MM.1S (cell line): ENCODE measurements at regions not wholly inside any gene's neighbourhood (a gene's known extent, or its start where the extent isn't known, plus 50 kb on each side); places are given as distances from the start of the nearest gene placed in this dataset.

Experiments used
- DNase-seq: peaks from one replicate; pipeline ENCODE4 v3.0.0-alpha.2; 2015
- H2AFZ ChIP-seq: fragments of 300-600 bp; sonication (generic); 2 replicates; pipeline ENCODE4 v1.6.0; 2016; ENCODE audit warnings: antibody characterized with exemption, low read length
- H3F3A ChIP-seq: fragments of 300-600 bp; sonication (generic); 2 replicates; pipeline ENCODE4 v1.6.1; 2016; ENCODE audit warnings: mild to moderate bottlenecking, antibody characterized with exemption, low read length, moderate library complexity, mixed read lengths; ENCODE audit not compliant: insufficient read depth
- H3K27ac ChIP-seq: fragments of 300-600 bp; sonication (generic); 2 replicates; pipeline ENCODE4 v1.5.1; 2016; ENCODE audit warnings: mild to moderate bottlenecking, low read length
- H3K27me3 ChIP-seq: fragments of 300-600 bp; sonication (generic); replicated peaks from 2 replicates; pipeline ENCODE4 v1.6.0; 2016; ENCODE audit warnings: low read length; ENCODE audit not compliant: insufficient read depth
- H3K36me3 ChIP-seq: fragments of 300-600 bp; sonication (generic); replicated peaks from 2 replicates; pipeline ENCODE4 v1.6.1; 2016; ENCODE audit warnings: mild to moderate bottlenecking, low read length, mixed read lengths; ENCODE audit not compliant: insufficient read depth
- H3K4me1 ChIP-seq: fragments of 300-600 bp; sonication (generic); 2 replicates; pipeline ENCODE4 v1.6.1; 2016; ENCODE audit warnings: low read length, mixed read lengths
- H3K4me2 ChIP-seq: fragments of 300-600 bp; sonication (generic); 2 replicates; pipeline ENCODE4 v1.6.0; 2016; ENCODE audit warnings: low read depth, low read length
- H3K4me3 ChIP-seq: fragments of 300-600 bp; sonication (generic); 2 replicates; pipeline ENCODE4 v1.5.1; 2016; ENCODE audit warnings: low read length, mixed read lengths
- H3K79me2 ChIP-seq: fragments of 300-600 bp; sonication (generic); 2 replicates; pipeline ENCODE4 v1.6.1; 2016; ENCODE audit warnings: mixed run types, low read length, mixed read lengths
- H3K9ac ChIP-seq: fragments of 300-600 bp; sonication (generic); 2 replicates; pipeline ENCODE4 v1.6.1; 2016; ENCODE audit warnings: low read length, mixed read lengths
- H3K9me2 ChIP-seq: fragments of 300-600 bp; sonication (generic); replicated peaks from 2 replicates; pipeline ENCODE4 v1.6.1; 2016; ENCODE audit warnings: mild to moderate bottlenecking, low read length, mixed read lengths; ENCODE audit not compliant: insufficient read depth
- H3K9me3 ChIP-seq: fragments of 300-600 bp; sonication (generic); replicated peaks from 2 replicates; pipeline ENCODE4 v1.6.1; 2016; ENCODE audit warnings: mild to moderate bottlenecking, low read length, mixed read lengths; ENCODE audit not compliant: insufficient read depth
- H4K20me1 ChIP-seq: fragments of 300-600 bp; sonication (generic); 2 replicates; pipeline ENCODE4 v1.6.1; 2016; ENCODE audit warnings: mild to moderate bottlenecking, low read length, moderate library complexity, mixed read lengths; ENCODE audit not compliant: insufficient read depth
- EZH2 ChIP-seq: fragments of 300-600 bp; sonication (generic); optimal IDR thresholded peaks from 2 replicates; pipeline ENCODE3; 2017; ENCODE audit warnings: low read depth, mild to moderate bottlenecking, antibody characterized with exemption, low read length, mixed read lengths
- EZH2phosphoT487 ChIP-seq: fragments of 300-600 bp; sonication (generic); IDR thresholded peaks from 2 replicates; pipeline ENCODE4 v1.6.1; 2018; ENCODE audit warnings: antibody characterized with exemption, low read length
- TF ChIP-seq, protein P1 (sequence below): fragments of 300-600 bp; sonication (generic); IDR thresholded peaks from 2 replicates; pipeline ENCODE4 v1.5.1; 2016; ENCODE audit warnings: antibody characterized with exemption, low read length, mixed read lengths

DNA sequence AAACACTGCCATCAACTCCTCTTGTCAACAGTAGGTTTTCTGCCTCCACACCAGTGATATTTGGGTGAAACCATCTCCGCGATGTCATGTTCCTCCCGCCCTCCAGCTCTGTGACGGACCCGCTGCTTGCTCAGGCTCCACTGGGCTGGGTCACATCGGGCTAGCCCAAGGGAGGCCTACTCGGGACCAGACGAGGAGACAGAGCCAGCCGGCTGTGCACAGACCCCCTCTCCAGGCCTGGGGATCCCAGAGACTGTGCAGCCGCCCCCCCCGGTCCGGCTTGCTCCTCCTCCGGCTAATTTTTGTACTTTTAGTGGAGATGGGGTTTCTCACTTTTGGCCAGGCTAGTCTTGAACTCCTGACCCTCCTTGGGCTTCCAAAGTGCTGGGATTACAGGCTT, 202.4 kb upstream of the PRDM9 start:
- H3K9me3 ChIP-seq, result no peaks in the 10 kb centered on the region
- no peaks in the 10 kb centered on the region for H3K4me1 ChIP-seq
- no peaks in the 10 kb centered on the region for H3K27me3 ChIP-seq
- no peaks in the 10 kb centered on the region for H3K36me3 ChIP-seq
- no peak overlapping the region for H3K4me3 ChIP-seq
- H3K27ac ChIP-seq, result no peak overlapping the region
- no peaks in the 10 kb centered on the region for H3K9me2 ChIP-seq
- H3F3A ChIP-seq, result no peaks in the 10 kb centered on the region; the same call in 1 of the 2 replicates
- no peak overlapping the region for H2AFZ ChIP-seq
- H3K9ac ChIP-seq, result no peak overlapping the region
- no peak for DNase-seq
- H4K20me1 ChIP-seq, result no peaks in the 10 kb centered on the region
- no peaks in the 10 kb centered on the region for H3K79me2 ChIP-seq
- H3K4me2 ChIP-seq, result no peak overlapping the region
- TF ChIP-seq EZH2 (no peak), EZH2phosphoT487 (no peak)
- TF ChIP-seq, protein P1, sequence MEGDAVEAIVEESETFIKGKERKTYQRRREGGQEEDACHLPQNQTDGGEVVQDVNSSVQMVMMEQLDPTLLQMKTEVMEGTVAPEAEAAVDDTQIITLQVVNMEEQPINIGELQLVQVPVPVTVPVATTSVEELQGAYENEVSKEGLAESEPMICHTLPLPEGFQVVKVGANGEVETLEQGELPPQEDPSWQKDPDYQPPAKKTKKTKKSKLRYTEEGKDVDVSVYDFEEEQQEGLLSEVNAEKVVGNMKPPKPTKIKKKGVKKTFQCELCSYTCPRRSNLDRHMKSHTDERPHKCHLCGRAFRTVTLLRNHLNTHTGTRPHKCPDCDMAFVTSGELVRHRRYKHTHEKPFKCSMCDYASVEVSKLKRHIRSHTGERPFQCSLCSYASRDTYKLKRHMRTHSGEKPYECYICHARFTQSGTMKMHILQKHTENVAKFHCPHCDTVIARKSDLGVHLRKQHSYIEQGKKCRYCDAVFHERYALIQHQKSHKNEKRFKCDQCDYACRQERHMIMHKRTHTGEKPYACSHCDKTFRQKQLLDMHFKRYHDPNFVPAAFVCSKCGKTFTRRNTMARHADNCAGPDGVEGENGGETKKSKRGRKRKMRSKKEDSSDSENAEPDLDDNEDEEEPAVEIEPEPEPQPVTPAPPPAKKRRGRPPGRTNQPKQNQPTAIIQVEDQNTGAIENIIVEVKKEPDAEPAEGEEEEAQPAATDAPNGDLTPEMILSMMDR, result no peak

DNA sequence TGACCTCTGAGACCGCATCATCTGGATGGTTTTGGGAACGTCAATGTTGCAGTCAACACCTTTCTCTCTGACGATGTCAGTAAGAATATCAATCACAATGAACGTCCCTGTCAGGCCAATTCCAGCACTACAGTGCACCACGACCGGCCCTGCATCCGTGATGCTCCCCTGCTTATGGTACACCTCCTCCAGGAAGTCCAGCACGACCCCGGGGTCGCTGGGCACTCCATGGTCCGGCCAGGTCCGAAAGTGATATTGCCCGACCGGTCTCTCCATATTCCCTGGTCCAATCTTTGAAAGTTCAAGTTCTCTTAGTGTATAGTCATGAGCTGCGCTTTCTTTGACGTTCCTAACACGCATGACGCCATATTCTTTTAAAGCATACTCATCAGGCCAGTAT, 203.6 kb upstream of the PRDM9 start:
- Histone ChIP-seq H2AFZ (no peak overlapping the region), H3K9ac (no peak overlapping the region)

DNA sequence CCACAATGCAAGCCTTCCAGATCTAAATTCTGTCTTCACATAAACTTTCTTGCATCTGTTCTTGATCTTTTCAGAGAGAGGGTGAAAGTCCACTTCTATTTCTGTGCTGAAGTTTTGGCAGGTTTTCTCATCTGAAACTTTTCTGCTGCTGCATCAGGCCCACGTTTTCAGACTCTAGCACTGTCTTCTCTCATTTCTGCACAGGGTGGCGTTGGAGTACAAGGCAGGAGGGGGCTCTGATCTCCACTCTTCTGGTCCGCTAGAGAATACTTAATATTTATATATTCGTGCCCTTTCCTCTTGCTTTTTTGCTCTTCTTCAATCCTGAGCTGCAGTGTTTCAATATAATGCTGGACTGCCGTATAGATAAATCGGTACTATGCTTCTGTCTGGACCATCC, 204.0 kb upstream of the PRDM9 start:
- TF ChIP-seq EZH2, result no peak
- TF ChIP-seq EZH2phosphoT487, result no peak
- TF ChIP-seq, protein P1, result no peak
- no peaks in the 10 kb centered on the region for H3K27me3 ChIP-seq
- no peak overlapping the region for H3K4me2 ChIP-seq
- H3K9ac ChIP-seq, result no peak overlapping the region
- H3K27ac ChIP-seq, result no peak overlapping the region
- no peak overlapping the region for H3K4me3 ChIP-seq
- H3K79me2 ChIP-seq, result no peaks in the 10 kb centered on the region
- no peaks in the 10 kb centered on the region for H3K9me2 ChIP-seq
- no peaks in the 10 kb centered on the region for H3K36me3 ChIP-seq
- H3K9me3 ChIP-seq, result no peaks in the 10 kb centered on the region
- no peaks in the 10 kb centered on the region for H3K4me1 ChIP-seq
- DNase-seq, result no peak
- no peak overlapping the region for H2AFZ ChIP-seq
- H3F3A ChIP-seq, result no peaks in the 10 kb centered on the region
- H4K20me1 ChIP-seq, result no peaks in the 10 kb centered on the region

More for the DNA sequence above, 203.6 kb upstream of the PRDM9 start:
- Histone ChIP-seq H3K4me1 (no peaks in the 10 kb centered on the region), H3K4me3 (no peak overlapping the region), H3K27me3 (no peaks in the 10 kb centered on the region), H3K9me2 (no peaks in the 10 kb centered on the region), H3F3A (no peaks in the 10 kb centered on the region), H3K9me3 (no peaks in the 10 kb centered on the region), H3K79me2 (no peaks in the 10 kb centered on the region), H4K20me1 (no peaks in the 10 kb centered on the region), H3K4me2 (no peak overlapping the region), H3K27ac (no peak overlapping the region), H3K36me3 (no peaks in the 10 kb centered on the region)
- TF ChIP-seq, protein P1, result no peak
- TF ChIP-seq EZH2, result no peak
- no peak for TF ChIP-seq EZH2phosphoT487
- no peak for DNase-seq
